Activated CD8-positive, alpha-beta memory T cell treated with anti-CD3 and anti-CD28 coated beads, Interleukin-2, amount 10 ng/mL, durations not matched to agents 7 days and 5 days (primary cell): ENCODE measurements at regions not wholly inside any gene's neighbourhood (a gene's known extent, or its start where the extent isn't known, plus 50 kb on each side); places are given as distances from the start of the nearest gene placed in this dataset.
"Not testable (repeated sequence)": the region's sequence is repeated elsewhere in the genome, so short reads cannot be mapped to it uniquely, and the experiment has no call there.

Experiments
- ATAC-seq: fragments of 150-1000 bp; cut with Tn5 transposase; one replicate; pipeline ENCODE4 v1.10.0; 2021; ENCODE audit warnings: moderate library complexity
- CTCF ChIA-PET: fragments of 350-600 bp; sonication (Branson Sonifier 250); formaldehyde crosslinking; loops from one replicate; lab custom pipeline; 2021; ENCODE audit warnings: antibody characterized with exemption; lab: Charles Lee
- DNase-seq: peaks from one replicate; pipeline ENCODE4 v3.0.0-alpha.2; 2020
- H3K27ac Mint-ChIP-seq: one replicate; pipeline ENCODE4 v1.8.0; 2021; ENCODE audit warnings: mild to moderate bottlenecking, mixed read lengths
- H3K27me3 Mint-ChIP-seq: one replicate; pipeline ENCODE4 v1.8.0; 2021; ENCODE audit warnings: mixed read lengths
- H3K36me3 Mint-ChIP-seq: one replicate; pipeline ENCODE4 v1.8.0; 2021; ENCODE audit warnings: mild to moderate bottlenecking, mixed read lengths
- H3K4me1 Mint-ChIP-seq: one replicate; pipeline ENCODE4 v1.8.0; 2021; ENCODE audit warnings: mixed read lengths
- H3K4me3 Mint-ChIP-seq: one replicate; pipeline ENCODE4 v1.8.0; 2021; ENCODE audit warnings: mild to moderate bottlenecking, moderate library complexity, mixed read lengths
- H3K9me3 Mint-ChIP-seq: one replicate; pipeline ENCODE4 v1.8.0; 2022; ENCODE audit warnings: low read depth, mixed read lengths

- CTCF ChIA-PET: interaction anchor here (1.1 kb wide), 1 partner anchor 11 kb away, joined by 3 read pairs; no protein-coding TSS in a partner anchor
- no peak for DNase-seq
- Mint-ChIP-seq H3K36me3 (no peaks in the 10 kb centered on the region), H3K4me3 (no peak overlapping the region), H3K27me3 (peaks cover 30% of the 10 kb centered on the region), H3K4me1 (no peaks in the 10 kb centered on the region), H3K27ac (no peak overlapping the region), H3K9me3 (no peaks in the 10 kb centered on the region)
- ATAC-seq: no peak
These were observed 115.4 kb upstream of the ZC3H12A start for GRCh38 chr1:37358992-37359391.

GRCh38 chr1:37360011-37360410, 114.4 kb upstream of the ZC3H12A start:
- DNase-seq (no peak), ATAC-seq (no peak)
- no peaks in the 10 kb centered on the region for H3K9me3 Mint-ChIP-seq
- CTCF ChIA-PET: no interaction called here
- H3K4me1 Mint-ChIP-seq: no peaks in the 10 kb centered on the region
- peaks cover 27% of the 10 kb centered on the region for H3K27me3 Mint-ChIP-seq
- no peak overlapping the region for H3K4me3 Mint-ChIP-seq
- no peak overlapping the region for H3K27ac Mint-ChIP-seq
- H3K36me3 Mint-ChIP-seq: no peaks in the 10 kb centered on the region

- H3K27me3 Mint-ChIP-seq: peaks cover 27% of the 10 kb centered on the region
- ATAC-seq: no peak
- CTCF ChIA-PET: interaction anchor here (0.6 kb wide), 1 partner anchor 292 kb away, joined by 3 read pairs; no protein-coding TSS in a partner anchor
- no peaks in the 10 kb centered on the region for H3K9me3 Mint-ChIP-seq
- no peak for DNase-seq
- H3K4me3 Mint-ChIP-seq: no peak overlapping the region
- H3K27ac Mint-ChIP-seq: no peak overlapping the region
- H3K4me1 Mint-ChIP-seq: no peaks in the 10 kb centered on the region
- H3K36me3 Mint-ChIP-seq: no peaks in the 10 kb centered on the region
These were observed 111.6 kb upstream of the ZC3H12A start for GRCh38 chr1:37362594-37363385.

- ATAC-seq: no peak
- H3K4me3 Mint-ChIP-seq: no peak overlapping the region
- no peak overlapping the region for H3K27ac Mint-ChIP-seq
- CTCF ChIA-PET: no interaction called here
- H3K9me3 Mint-ChIP-seq: no peaks in the 10 kb centered on the region
- peaks cover 25% of the 10 kb centered on the region for H3K27me3 Mint-ChIP-seq
- DNase-seq: no peak
- H3K4me1 Mint-ChIP-seq: no peaks in the 10 kb centered on the region
- no peaks in the 10 kb centered on the region for H3K36me3 Mint-ChIP-seq
These were observed 110.8 kb upstream of the ZC3H12A start for GRCh38 chr1:37363535-37363934.

- H3K9me3 Mint-ChIP-seq, ATAC-seq, H3K27ac Mint-ChIP-seq, CTCF ChIA-PET, H3K36me3 Mint-ChIP-seq, DNase-seq, H3K4me1 Mint-ChIP-seq, H3K4me3 Mint-ChIP-seq, H3K27me3 Mint-ChIP-seq: not testable (repeated sequence)
These were observed 105.6 kb upstream of the ZC3H12A start for GRCh38 chr1:37368665-37369315.

GRCh38 chr1:37372302-37372701, 102.1 kb upstream of the ZC3H12A start:
- no peak overlapping the region for H3K4me3 Mint-ChIP-seq
- CTCF ChIA-PET: no interaction called here
- H3K27ac Mint-ChIP-seq: no peak overlapping the region
- H3K36me3 Mint-ChIP-seq: no peaks in the 10 kb centered on the region
- H3K4me1 Mint-ChIP-seq: no peaks in the 10 kb centered on the region
- DNase-seq: no peak
- H3K9me3 Mint-ChIP-seq: no peaks in the 10 kb centered on the region
- H3K27me3 Mint-ChIP-seq: peaks cover 4% of the 10 kb centered on the region
- no peak for ATAC-seq

GRCh38 chr1:37372711-37373110, 101.7 kb upstream of the ZC3H12A start:
- no peak overlapping the region for H3K4me3 Mint-ChIP-seq
- ATAC-seq (no peak), DNase-seq (no peak)
- no peaks in the 10 kb centered on the region for H3K9me3 Mint-ChIP-seq
- H3K27ac Mint-ChIP-seq: no peak overlapping the region
- no peaks in the 10 kb centered on the region for H3K36me3 Mint-ChIP-seq
- CTCF ChIA-PET: no interaction called here
- no peaks in the 10 kb centered on the region for H3K4me1 Mint-ChIP-seq
- peaks cover 6% of the 10 kb centered on the region for H3K27me3 Mint-ChIP-seq

GRCh38 chr1:37373413-37373812, 101.0 kb upstream of the ZC3H12A start:
- ATAC-seq (no peak), DNase-seq (no peak)
- peaks cover 13% of the 10 kb centered on the region for H3K27me3 Mint-ChIP-seq
- no peak overlapping the region for H3K4me3 Mint-ChIP-seq
- H3K27ac Mint-ChIP-seq: no peak overlapping the region
- no peaks in the 10 kb centered on the region for H3K4me1 Mint-ChIP-seq
- CTCF ChIA-PET: no interaction called here
- H3K36me3 Mint-ChIP-seq: no peaks in the 10 kb centered on the region
- no peaks in the 10 kb centered on the region for H3K9me3 Mint-ChIP-seq

- peaks cover 39% of the 10 kb centered on the region for H3K27me3 Mint-ChIP-seq
- not testable (repeated sequence) for ATAC-seq
- CTCF ChIA-PET: interaction anchor here (1.1 kb wide), 1 partner anchor 39 kb away, joined by 3 read pairs; no protein-coding TSS in a partner anchor
These were observed 93.8 kb upstream of the ZC3H12A start for GRCh38 chr1:37380546-37380945.

GRCh38 chr1:37387854-37388253, 86.5 kb upstream of the ZC3H12A start:
- CTCF ChIA-PET: no interaction called here
- DNase-seq: no peak
- Mint-ChIP-seq H3K36me3 (no peaks in the 10 kb centered on the region), H3K9me3 (no peaks in the 10 kb centered on the region), H3K27me3 (peaks cover 6% of the 10 kb centered on the region), H3K27ac (no peak overlapping the region), H3K4me3 (no peak overlapping the region), H3K4me1 (no peaks in the 10 kb centered on the region)
- no peak for ATAC-seq

More at GRCh38 chr1:37380546-37380945, 93.8 kb upstream of the ZC3H12A start:
- not testable (repeated sequence) for H3K27ac Mint-ChIP-seq, H3K9me3 Mint-ChIP-seq, H3K4me3 Mint-ChIP-seq, DNase-seq, H3K36me3 Mint-ChIP-seq, H3K4me1 Mint-ChIP-seq

- H3K4me1 Mint-ChIP-seq: no peaks in the 10 kb centered on the region
- H3K27ac Mint-ChIP-seq: no peak overlapping the region
- no peak for DNase-seq
- ATAC-seq: no peak
- no peaks in the 10 kb centered on the region for H3K9me3 Mint-ChIP-seq
- H3K36me3 Mint-ChIP-seq: no peaks in the 10 kb centered on the region
- no peak overlapping the region for H3K4me3 Mint-ChIP-seq
- H3K27me3 Mint-ChIP-seq: peaks cover 16% of the 10 kb centered on the region
- CTCF ChIA-PET: no interaction called here
These were observed 85.1 kb upstream of the ZC3H12A start for GRCh38 chr1:37389327-37389726.

GRCh38 chr1:37391211-37392011, 83.0 kb upstream of the ZC3H12A start:
- Mint-ChIP-seq H3K36me3 (no peaks in the 10 kb centered on the region), H3K27ac (no peak overlapping the region), H3K9me3 (no peaks in the 10 kb centered on the region), H3K4me1 (no peaks in the 10 kb centered on the region), H3K4me3 (no peak overlapping the region), H3K27me3 (peaks cover 27% of the 10 kb centered on the region)
- ATAC-seq (no peak), DNase-seq (no peak)
- CTCF ChIA-PET: no interaction called here

GRCh38 chr1:37392051-37392450, 82.3 kb upstream of the ZC3H12A start:
- H3K27ac Mint-ChIP-seq: no peak overlapping the region
- CTCF ChIA-PET: no interaction called here
- no peak overlapping the region for H3K4me3 Mint-ChIP-seq
- no peaks in the 10 kb centered on the region for H3K4me1 Mint-ChIP-seq
- ATAC-seq (no peak), DNase-seq (no peak)
- no peaks in the 10 kb centered on the region for H3K36me3 Mint-ChIP-seq
- H3K9me3 Mint-ChIP-seq: no peaks in the 10 kb centered on the region
- H3K27me3 Mint-ChIP-seq: peaks cover 29% of the 10 kb centered on the region
